A673 (cell line): ENCODE measurements at regions not wholly inside any gene's neighbourhood (a gene's known extent, or its start where the extent isn't known, plus 50 kb on each side); places are given as distances from the start of the nearest gene placed in this dataset.

Experiments
- BruUV-seq: library from RNA; stranded (reverse); fragments of 400-500 nt; replicated peaks from 2 replicates; lab custom pipeline; 2021; lab: Mats Ljungman, UMichigan
- CTCF ChIA-PET: fragments of 300-600 bp; sonication (Branson Sonifier 250); formaldehyde crosslinking; loops from one replicate; lab custom pipeline; 2022; ENCODE audit warnings: antibody characterized with exemption; lab: Charles Lee
- POLR2A ChIA-PET: fragments of 300-600 bp; sonication (Branson Sonifier 250); formaldehyde crosslinking; loops from one replicate; lab custom pipeline; 2022; ENCODE audit warnings: antibody characterized with exemption; ENCODE audit not compliant: low non-redundant PET; lab: Charles Lee
- DNase-seq: peaks from one replicate; pipeline ENCODE4 v3.0.0-alpha.2; 2015; ENCODE audit warnings: low spot score
- H3K27ac ChIP-seq: fragments of 200-600 bp; sonication (generic); 2 replicates; pipeline ENCODE4 v1.5.1; 2016; ENCODE audit warnings: mixed run types, low read depth, mild to moderate bottlenecking, mixed read lengths, antibody characterized with exemption, low read length; ENCODE audit not compliant: poor library complexity, severe bottlenecking
- H3K27me3 ChIP-seq: fragments of 200-600 bp; sonication (generic); replicated peaks from 2 replicates; pipeline ENCODE4 v1.6.1; 2017; ENCODE audit warnings: mixed run types, low read depth, mild to moderate bottlenecking, mixed read lengths, antibody characterized with exemption, low read length; ENCODE audit not compliant: insufficient read depth, poor library complexity
- H3K36me3 ChIP-seq: fragments of 200-600 bp; sonication (generic); 2 replicates; pipeline ENCODE4 v1.6.1; 2016; ENCODE audit warnings: mixed run types, mild to moderate bottlenecking, mixed read lengths, antibody characterized with exemption, low read length; ENCODE audit not compliant: insufficient read depth, poor library complexity, severe bottlenecking
- H3K4me1 ChIP-seq: fragments of 200-600 bp; sonication (generic); 2 replicates; pipeline ENCODE4 v1.6.1; 2017; ENCODE audit warnings: mixed run types, mild to moderate bottlenecking, mixed read lengths, antibody characterized with exemption, low read length; ENCODE audit not compliant: insufficient read depth, poor library complexity, severe bottlenecking
- H3K4me3 ChIP-seq: fragments of 200-600 bp; sonication (generic); 2 replicates; pipeline ENCODE4 v1.5.1; 2016; ENCODE audit warnings: low read depth, mixed run types, mild to moderate bottlenecking, mixed read lengths, low read length; ENCODE audit not compliant: poor library complexity, severe bottlenecking
- H3K9me3 ChIP-seq: fragments of 200-600 bp; sonication (generic); 2 replicates; pipeline ENCODE4 v1.6.1; 2016; ENCODE audit warnings: mixed run types, low read depth, mild to moderate bottlenecking, mixed read lengths, antibody characterized with exemption, low read length; ENCODE audit not compliant: poor library complexity, severe bottlenecking
- EZH2 ChIP-seq: fragments of 200-600 bp; sonication (generic); IDR thresholded peaks from 2 replicates; pipeline ENCODE4 v1.6.1; 2017; ENCODE audit warnings: borderline replicate concordance, low read depth, mild to moderate bottlenecking, mixed read lengths, antibody characterized with exemption, low read length; ENCODE audit not compliant: poor library complexity, severe bottlenecking
- intact Hi-C: fragments of 100-400 bp; cut with micrococcal nuclease; formaldehyde crosslinking; loops from one replicate; pipeline ENCODE4 v1.10.0; 2022; ENCODE audit not compliant: unreplicated experiment
- TF ChIP-seq, protein P1 (sequence below): fragments of 300-800, 200-600 bp; sonication (generic); conservative IDR thresholded peaks from 2 replicates; pipeline ENCODE4 v1.5.1; 2017; ENCODE audit warnings: low read depth, mild to moderate bottlenecking, antibody characterized with exemption, low read length, moderate library complexity, mixed read lengths

- no peak for DNase-seq
- TF ChIP-seq EZH2, result no peak
- TF ChIP-seq, protein P1, sequence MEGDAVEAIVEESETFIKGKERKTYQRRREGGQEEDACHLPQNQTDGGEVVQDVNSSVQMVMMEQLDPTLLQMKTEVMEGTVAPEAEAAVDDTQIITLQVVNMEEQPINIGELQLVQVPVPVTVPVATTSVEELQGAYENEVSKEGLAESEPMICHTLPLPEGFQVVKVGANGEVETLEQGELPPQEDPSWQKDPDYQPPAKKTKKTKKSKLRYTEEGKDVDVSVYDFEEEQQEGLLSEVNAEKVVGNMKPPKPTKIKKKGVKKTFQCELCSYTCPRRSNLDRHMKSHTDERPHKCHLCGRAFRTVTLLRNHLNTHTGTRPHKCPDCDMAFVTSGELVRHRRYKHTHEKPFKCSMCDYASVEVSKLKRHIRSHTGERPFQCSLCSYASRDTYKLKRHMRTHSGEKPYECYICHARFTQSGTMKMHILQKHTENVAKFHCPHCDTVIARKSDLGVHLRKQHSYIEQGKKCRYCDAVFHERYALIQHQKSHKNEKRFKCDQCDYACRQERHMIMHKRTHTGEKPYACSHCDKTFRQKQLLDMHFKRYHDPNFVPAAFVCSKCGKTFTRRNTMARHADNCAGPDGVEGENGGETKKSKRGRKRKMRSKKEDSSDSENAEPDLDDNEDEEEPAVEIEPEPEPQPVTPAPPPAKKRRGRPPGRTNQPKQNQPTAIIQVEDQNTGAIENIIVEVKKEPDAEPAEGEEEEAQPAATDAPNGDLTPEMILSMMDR, result no peak
- BruUV-seq, result no TSS peak
- Histone ChIP-seq H3K9me3 (no peaks in the 10 kb centered on the region), H3K4me3 (no peak overlapping the region), H3K4me1 (no peaks in the 10 kb centered on the region), H3K27me3 (no peaks in the 10 kb centered on the region), H3K36me3 (no peaks in the 10 kb centered on the region), H3K27ac (no peak overlapping the region)
- ChIA-PET POLR2A (no interaction called here), CTCF (no interaction called here)
- intact Hi-C loops, result no loop called here
Observed at GRCh38 chr2:59018737-59019136, 777.6 kb upstream of the FANCL start.

DNA sequence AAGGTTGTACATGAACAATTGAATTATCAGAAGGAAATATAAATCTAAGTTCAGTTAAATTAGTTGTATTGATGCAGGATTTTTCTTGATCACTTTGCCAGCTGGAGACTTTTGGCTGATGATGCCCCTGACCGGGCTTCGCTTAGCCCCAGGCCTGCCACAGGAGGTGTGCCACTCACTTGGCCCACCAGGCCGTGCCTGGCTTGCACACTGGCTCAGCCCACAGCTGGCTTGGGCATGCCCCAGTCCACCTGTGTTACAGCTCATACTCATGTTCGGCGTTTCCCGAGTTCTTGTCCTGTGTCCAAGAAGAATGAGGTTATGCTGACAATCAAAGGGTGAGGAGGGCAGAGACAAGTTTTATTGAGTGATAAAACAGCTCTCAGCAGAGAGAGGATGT is 773.9 kb upstream of the FANCL start:
- POLR2A ChIA-PET, result no interaction called here
- Histone ChIP-seq H3K9me3 (no peaks in the 10 kb centered on the region), H3K4me1 (no peaks in the 10 kb centered on the region), H3K36me3 (no peaks in the 10 kb centered on the region), H3K27me3 (no peaks in the 10 kb centered on the region), H3K27ac (no peak overlapping the region), H3K4me3 (no peak overlapping the region)
- CTCF ChIA-PET, result no interaction called here
- no TSS peak for BruUV-seq
- intact Hi-C loops, result no loop called here
- TF ChIP-seq, protein P1, result no peak
- TF ChIP-seq EZH2, result no peak
- no peak for DNase-seq

GRCh38 chr2:59012971-59013370 is 771.8 kb upstream of the FANCL start:
- H3K9me3 ChIP-seq, result no peaks in the 10 kb centered on the region
- BruUV-seq, result no TSS peak
- TF ChIP-seq, protein P1, result no peak
- no peak for TF ChIP-seq EZH2
- H3K4me1 ChIP-seq, result no peaks in the 10 kb centered on the region
- no peaks in the 10 kb centered on the region for H3K36me3 ChIP-seq
- intact Hi-C loops, result no loop called here
- DNase-seq, result no peak
- H3K27me3 ChIP-seq, result no peaks in the 10 kb centered on the region
- ChIA-PET CTCF (no interaction called here), POLR2A (no interaction called here)
- H3K4me3 ChIP-seq, result no peak overlapping the region
- H3K27ac ChIP-seq, result no peak overlapping the region
